GM12892 (cell line): ENCODE measurements at regions not wholly inside any gene's neighbourhood (a gene's known extent, or its start where the extent isn't known, plus 50 kb on each side); places are given as distances from the start of the nearest gene placed in this dataset.

Experiments
- POLR2A ChIP-seq: IDR thresholded peaks from 2 replicates; pipeline ENCODE4 v1.6.1; 2011; ENCODE audit warnings: low read depth, low read length, control low read depth
- POLR2AphosphoS5 ChIP-seq: IDR thresholded peaks from 2 replicates; pipeline ENCODE4 v1.6.1; 2011; ENCODE audit warnings: low read depth, low read length, control low read depth

- TF ChIP-seq POLR2A = no peak
- TF ChIP-seq POLR2AphosphoS5 = no peak
Observed at GRCh38 chr11:112451250-112451649, 190.6 kb upstream of the PLET1 start.
